ENCODE measurements at regions not wholly inside any gene's neighbourhood (a gene's known extent, or its start where the extent isn't known, plus 50 kb on each side); places are given as distances from the start of the nearest gene placed in this dataset.
"Not testable (repeated sequence)": the region's sequence is repeated elsewhere in the genome, so short reads cannot be mapped to it uniquely, and the experiment has no call there.

GRCh38 chr1:29389533-29390041 lies 153.3 kb downstream of the PTPRU start:
- in situ Hi-C loops (cut with HindIII; ENCODE audit: low pct_ligation_motif_present, low sequenced_read_pairs) = no loop called here
- Histone ChIP-seq H3K36me3 (replicated peaks) (no peaks in the 10 kb centered on the region), H3K27me3 (replicated peaks) (no peaks in the 10 kb centered on the region), H3K27ac (no peak overlapping the region), H3K4me3 (ENCODE audit: low read depth, low read length) (no peak overlapping the region)
- TF ChIP-seq CTCF (IDR thresholded peaks at IDR 0.05; ENCODE audit: low read depth, low read length, missing control alignments) = no peak
- no peak for DNase-seq

DNA sequence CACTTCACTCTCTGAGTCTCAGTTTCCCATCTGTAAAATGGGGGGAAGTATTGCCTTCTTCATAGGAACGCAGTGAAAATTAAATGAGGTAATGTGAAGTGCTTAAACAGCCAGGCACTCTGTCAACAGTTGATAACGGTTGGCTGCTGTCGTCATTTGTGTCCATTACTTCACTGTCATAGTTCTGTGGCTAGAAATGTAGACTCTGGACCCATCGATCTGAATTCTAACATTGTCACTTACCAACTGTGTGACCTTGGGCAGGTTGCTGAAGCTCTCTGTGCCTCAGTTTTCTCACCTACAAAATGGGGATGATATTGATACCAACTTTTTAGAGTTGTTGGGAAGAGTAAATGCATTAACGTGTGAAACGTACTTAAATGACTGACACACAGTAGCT lies 152.6 kb downstream of the PTPRU start:
- no peaks in the 10 kb centered on the region for H3K27me3 ChIP-seq (replicated peaks)
- H3K27ac ChIP-seq = no peak overlapping the region
- DNase-seq = no peak
- in situ Hi-C loops (cut with HindIII; ENCODE audit: low pct_ligation_motif_present, low sequenced_read_pairs) = no loop called here
- no peak for TF ChIP-seq CTCF (IDR thresholded peaks at IDR 0.05; ENCODE audit: low read depth, low read length, missing control alignments)
- no peak overlapping the region for H3K4me3 ChIP-seq (ENCODE audit: low read depth, low read length)
- H3K36me3 ChIP-seq (replicated peaks) = no peaks in the 10 kb centered on the region

DNA sequence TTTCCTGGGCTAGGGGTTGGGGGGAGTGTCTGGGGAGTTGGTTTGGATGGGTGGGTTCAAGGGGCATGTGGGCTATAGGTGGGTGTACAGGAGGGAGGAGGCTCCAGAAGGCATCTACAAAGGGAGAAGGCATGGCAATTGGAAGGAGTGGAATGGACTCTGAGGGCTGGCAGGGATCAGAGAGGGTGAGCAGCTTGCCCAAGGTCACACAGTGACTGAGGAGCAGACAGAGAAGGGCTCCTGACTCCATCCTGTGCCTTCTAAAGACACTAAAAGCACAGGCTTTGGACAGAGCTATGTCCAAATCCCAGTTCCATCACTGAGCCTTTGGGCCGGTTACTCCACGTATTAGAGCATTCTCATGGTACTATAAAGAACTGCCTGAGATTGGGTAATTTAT lies 151.8 kb downstream of the PTPRU start:
- H3K27ac ChIP-seq = no peak overlapping the region
- H3K27me3 ChIP-seq (replicated peaks) = no peaks in the 10 kb centered on the region
- H3K4me3 ChIP-seq (ENCODE audit: low read depth, low read length) = no peak overlapping the region
- in situ Hi-C loops (cut with HindIII; ENCODE audit: low pct_ligation_motif_present, low sequenced_read_pairs) = no loop called here
- no peaks in the 10 kb centered on the region for H3K36me3 ChIP-seq (replicated peaks)
- no peak for DNase-seq
- TF ChIP-seq CTCF (IDR thresholded peaks at IDR 0.05; ENCODE audit: low read depth, low read length, missing control alignments) = no peak

DNA sequence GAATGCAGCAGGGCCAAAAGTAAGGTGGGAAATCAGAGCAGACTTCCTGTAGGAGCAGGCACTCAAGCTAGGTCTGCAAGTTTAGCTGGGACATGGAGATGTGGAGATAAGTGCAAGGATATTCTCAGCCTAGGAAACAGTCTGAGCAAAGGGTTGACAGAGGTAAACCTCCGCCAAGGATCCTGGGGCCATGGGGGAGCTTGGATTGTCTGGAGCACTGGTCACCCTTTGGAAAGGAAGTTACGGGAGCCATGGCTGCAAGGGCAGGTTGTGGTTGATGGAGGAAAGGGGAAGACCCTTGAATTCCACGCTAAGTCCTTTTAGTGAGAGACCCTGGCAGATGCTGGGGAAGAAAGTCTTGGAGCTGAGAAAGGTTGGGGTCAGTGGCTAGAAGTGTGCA lies 150.9 kb downstream of the PTPRU start:
- TF ChIP-seq CTCF (IDR thresholded peaks at IDR 0.05; ENCODE audit: low read depth, low read length, missing control alignments) = no peak
- Histone ChIP-seq H3K36me3 (replicated peaks) (no peaks in the 10 kb centered on the region), H3K27me3 (replicated peaks) (no peaks in the 10 kb centered on the region), H3K27ac (no peak overlapping the region), H3K4me3 (ENCODE audit: low read depth, low read length) (no peak overlapping the region)
- in situ Hi-C loops (cut with HindIII; ENCODE audit: low pct_ligation_motif_present, low sequenced_read_pairs) = no loop called here
- DNase-seq = no peak

DNA sequence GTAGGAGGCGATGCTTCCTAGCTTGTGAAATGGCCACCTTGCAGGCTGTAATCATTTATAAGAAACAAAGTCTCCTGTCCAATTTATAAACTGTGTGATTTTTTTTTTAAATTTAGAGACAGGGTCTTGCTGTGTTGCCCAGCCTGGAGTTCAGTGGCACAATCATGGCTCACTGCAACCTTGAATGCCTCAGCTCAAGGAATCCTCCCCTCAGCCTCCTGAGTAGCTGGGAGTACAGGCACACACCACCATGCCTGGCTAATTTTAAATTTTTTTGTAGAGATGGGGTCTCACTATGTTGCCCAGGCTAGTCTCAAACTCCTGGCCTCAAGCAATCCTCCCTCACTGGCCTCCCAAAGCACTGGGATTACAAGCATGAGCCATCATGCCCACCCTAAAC lies 150.1 kb downstream of the PTPRU start:
- in situ Hi-C loops (cut with HindIII; ENCODE audit: low pct_ligation_motif_present, low sequenced_read_pairs); H3K27ac ChIP-seq; H3K36me3 ChIP-seq (replicated peaks); H3K4me3 ChIP-seq (ENCODE audit: low read depth, low read length); H3K27me3 ChIP-seq (replicated peaks); DNase-seq: not testable (repeated sequence)

GRCh38 chr1:29385966-29386365 lies 149.6 kb downstream of the PTPRU start:
- no peaks in the 10 kb centered on the region for H3K27me3 ChIP-seq (replicated peaks)
- DNase-seq = no peak
- TF ChIP-seq CTCF (IDR thresholded peaks at IDR 0.05; ENCODE audit: low read depth, low read length, missing control alignments) = no peak
- no peak overlapping the region for H3K27ac ChIP-seq
- in situ Hi-C loops (cut with HindIII; ENCODE audit: low pct_ligation_motif_present, low sequenced_read_pairs) = no loop called here
- no peaks in the 10 kb centered on the region for H3K36me3 ChIP-seq (replicated peaks)
- H3K4me3 ChIP-seq (ENCODE audit: low read depth, low read length) = no peak overlapping the region
